Uterus (tissue), 3 donors: ENCODE measurements at regions not wholly inside any gene's neighbourhood (a gene's known extent, or its start where the extent isn't known, plus 50 kb on each side); places are given as distances from the start of the nearest gene placed in this dataset.

Source experiments
- DNase-seq, 2 donors: peaks; one replicate each; pipeline ENCODE4 v3.0.0-alpha.2; 2019 to 2020
- H3K27ac ChIP-seq, 2 donors: fragments of 200-600 bp; sonication (generic); 1 replicate in 1 of 2; 2 replicates in 1 of 2; pipeline ENCODE4 v1.5.1; 2016 to 2018
- H3K27me3 ChIP-seq, 2 donors: fragments of 200-600 bp; sonication (generic); one replicate each; pipeline ENCODE4 v1.5.1; 2018 to 2019; ENCODE audit warnings: control low read depth in 1 of 2
- H3K36me3 ChIP-seq, 2 donors: fragments of 200-600 bp; sonication (generic); one replicate each; pipeline ENCODE4 v1.5.1; 2019; ENCODE audit warnings: control low read depth in 1 of 2
- H3K4me1 ChIP-seq, 2 donors: fragments of 200-600 bp; sonication (generic); one replicate each; pipeline ENCODE4 v1.5.1; 2018 to 2019; ENCODE audit warnings: control low read depth in 1 of 2
- H3K4me3 ChIP-seq, 2 donors: fragments of 200-600 bp; sonication (generic); 1 replicate in 1 of 2; 2 replicates in 1 of 2; pipeline ENCODE4 v1.5.1; 2018 to 2019; ENCODE audit warnings: mild to moderate bottlenecking in 1 of 2
- H3K9me3 ChIP-seq, 2 donors: fragments of 200-600 bp; sonication (generic); one replicate each; pipeline ENCODE4 v1.5.1; 2019; ENCODE audit warnings: control low read depth in 1 of 2
- POLR2A ChIP-seq, 2 donors: fragments of 450-650 bp; IDR thresholded peaks; one replicate each; pipeline ENCODE4 v1.6.1; 2016; ENCODE audit warnings: antibody characterized with exemption in 2 of 2, mild to moderate bottlenecking in 1 of 2, moderate library complexity in 1 of 2
- intact Hi-C: fragments of 100-400 bp; cut with DNase I; formaldehyde crosslinking; loops from one replicate; pipeline ENCODE4 v1.15.1; 2023; ENCODE audit warnings: low total_unique reads
- TF ChIP-seq, protein P1 (sequence below), 4 experiments: fragments of 200-600 bp in 2 of 4; fragments of 450-650 bp in 2 of 4; sonication (generic) in 2 of 4; IDR thresholded peaks; one replicate each; pipeline ENCODE4 v1.5.1; 2016 to 2019; ENCODE audit warnings: antibody characterized with exemption in 4 of 4, mild to moderate bottlenecking in 2 of 4, moderate library complexity in 1 of 4
- donor health status: DM: yes; HTN: yes; CAD: no.

GRCh38 chrX:805988-806387 lies 175.4 kb downstream of the SHOX start:
- Histone ChIP-seq H3K4me3 (no peak overlapping the region), H3K9me3 (no peaks in the 10 kb centered on the region), H3K4me1 (no peaks in the 10 kb centered on the region), H3K27me3 (no peaks in the 10 kb centered on the region), H3K36me3 (no peaks in the 10 kb centered on the region), H3K27ac (no peak overlapping the region)
- no peak for DNase-seq
- intact Hi-C loops, result no loop called here
- no peak for TF ChIP-seq POLR2A (IDR thresholded peaks at IDR 0.05)
- TF ChIP-seq, protein P1, sequence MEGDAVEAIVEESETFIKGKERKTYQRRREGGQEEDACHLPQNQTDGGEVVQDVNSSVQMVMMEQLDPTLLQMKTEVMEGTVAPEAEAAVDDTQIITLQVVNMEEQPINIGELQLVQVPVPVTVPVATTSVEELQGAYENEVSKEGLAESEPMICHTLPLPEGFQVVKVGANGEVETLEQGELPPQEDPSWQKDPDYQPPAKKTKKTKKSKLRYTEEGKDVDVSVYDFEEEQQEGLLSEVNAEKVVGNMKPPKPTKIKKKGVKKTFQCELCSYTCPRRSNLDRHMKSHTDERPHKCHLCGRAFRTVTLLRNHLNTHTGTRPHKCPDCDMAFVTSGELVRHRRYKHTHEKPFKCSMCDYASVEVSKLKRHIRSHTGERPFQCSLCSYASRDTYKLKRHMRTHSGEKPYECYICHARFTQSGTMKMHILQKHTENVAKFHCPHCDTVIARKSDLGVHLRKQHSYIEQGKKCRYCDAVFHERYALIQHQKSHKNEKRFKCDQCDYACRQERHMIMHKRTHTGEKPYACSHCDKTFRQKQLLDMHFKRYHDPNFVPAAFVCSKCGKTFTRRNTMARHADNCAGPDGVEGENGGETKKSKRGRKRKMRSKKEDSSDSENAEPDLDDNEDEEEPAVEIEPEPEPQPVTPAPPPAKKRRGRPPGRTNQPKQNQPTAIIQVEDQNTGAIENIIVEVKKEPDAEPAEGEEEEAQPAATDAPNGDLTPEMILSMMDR (IDR thresholded peaks at IDR 0.05), result no peak

GRCh38 chrX:805103-805670 lies 174.6 kb downstream of the SHOX start:
- DNase-seq, result no peak
- intact Hi-C loops, result no loop called here
- no peaks in the 10 kb centered on the region for H3K4me1 ChIP-seq
- H3K4me3 ChIP-seq, result no peak overlapping the region
- H3K36me3 ChIP-seq, result no peaks in the 10 kb centered on the region
- no peaks in the 10 kb centered on the region for H3K9me3 ChIP-seq
- H3K27ac ChIP-seq, result no peak overlapping the region
- no peak for TF ChIP-seq POLR2A (IDR thresholded peaks at IDR 0.05)
- TF ChIP-seq, protein P1 (IDR thresholded peaks at IDR 0.05), result no peak
- no peaks in the 10 kb centered on the region for H3K27me3 ChIP-seq

- Histone ChIP-seq H3K27me3 (no peaks in the 10 kb centered on the region), H3K9me3 (no peaks in the 10 kb centered on the region), H3K36me3 (no peaks in the 10 kb centered on the region), H3K27ac (no peak overlapping the region), H3K4me3 (no peak overlapping the region), H3K4me1 (no peaks in the 10 kb centered on the region)
- no peak for DNase-seq
- TF ChIP-seq, protein P1 (IDR thresholded peaks at IDR 0.05), result no peak
- TF ChIP-seq POLR2A (IDR thresholded peaks at IDR 0.05), result no peak
- intact Hi-C loops, result no loop called here
Observed at GRCh38 chrX:802846-803245, 172.3 kb downstream of the SHOX start.

DNA sequence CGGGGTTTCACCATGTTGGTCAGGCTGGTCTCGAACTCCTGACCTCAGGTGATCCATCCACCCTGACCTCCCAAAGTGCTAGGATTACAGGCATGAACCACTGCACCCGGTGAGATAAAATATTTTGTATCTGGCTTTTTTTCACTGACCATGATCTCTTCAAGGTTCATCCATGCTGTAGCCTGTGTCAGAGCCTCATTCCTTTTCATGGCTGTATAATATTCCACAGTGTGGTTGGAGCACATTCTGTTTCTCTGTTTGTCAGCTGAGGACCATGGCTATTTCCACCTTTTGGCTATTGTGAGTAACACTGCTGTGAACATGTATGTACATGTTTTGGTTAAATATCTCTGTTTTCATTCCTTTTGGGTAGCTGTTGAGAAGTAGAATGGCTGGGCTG lies 169.2 kb downstream of the SHOX start:
- Histone ChIP-seq H3K27ac (no peak overlapping the region), H3K4me3 (no peak overlapping the region), H3K9me3 (no peaks in the 10 kb centered on the region), H3K27me3 (no peaks in the 10 kb centered on the region), H3K36me3 (no peaks in the 10 kb centered on the region), H3K4me1 (no peaks in the 10 kb centered on the region)
- TF ChIP-seq POLR2A (IDR thresholded peaks at IDR 0.05), result no peak
- TF ChIP-seq, protein P1 (IDR thresholded peaks at IDR 0.05), result no peak
- no peak for DNase-seq
- intact Hi-C loops, result no loop called here

DNA sequence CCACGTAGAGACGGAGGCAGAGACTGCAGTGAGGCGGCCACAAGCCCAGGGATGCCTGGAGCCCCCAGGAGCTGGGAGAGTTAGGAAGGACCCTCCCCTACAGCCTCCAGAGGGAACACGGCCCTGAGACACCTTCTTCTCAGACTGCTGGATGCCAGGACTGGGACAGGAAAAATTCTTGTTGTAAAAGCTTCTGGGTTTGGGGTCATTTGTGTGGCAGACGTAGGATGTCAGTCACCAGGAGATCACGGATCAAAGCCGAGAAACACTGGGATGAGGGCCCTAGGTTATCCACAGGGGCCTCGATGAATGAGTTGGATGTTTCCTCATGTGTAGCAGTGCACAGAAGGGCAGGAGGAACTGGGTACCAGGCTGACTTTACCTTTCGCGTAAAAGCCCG lies 163.7 kb downstream of the SHOX start:
- no peak overlapping the region for H3K4me3 ChIP-seq
- DNase-seq, result no peak
- H3K9me3 ChIP-seq, result no peaks in the 10 kb centered on the region
- intact Hi-C loops, result no loop called here
- TF ChIP-seq, protein P1 (IDR thresholded peaks at IDR 0.05), result no peak
- no peak for TF ChIP-seq POLR2A (IDR thresholded peaks at IDR 0.05)
- H3K4me1 ChIP-seq, result no peaks in the 10 kb centered on the region
- H3K27me3 ChIP-seq, result no peaks in the 10 kb centered on the region
- H3K36me3 ChIP-seq, result no peaks in the 10 kb centered on the region
- H3K27ac ChIP-seq, result no peak overlapping the region
